Mesendoderm (in vitro differentiated cells): ENCODE measurements at regions not wholly inside any gene's neighbourhood (a gene's known extent, or its start where the extent isn't known, plus 50 kb on each side); places are given as distances from the start of the nearest gene placed in this dataset.

ENCODE experiments used
- DNase-seq: peaks from one replicate; pipeline ENCODE4 v3.0.0; 2013
- H2AK5ac ChIP-seq: 2 replicates; pipeline ENCODE4 v1.6.1; 2013; ENCODE audit warnings: low read length, inconsistent platforms
- H2BK120ac ChIP-seq: 2 replicates; pipeline ENCODE4 v1.6.1; 2013; ENCODE audit warnings: low read depth, mild to moderate bottlenecking, low read length, moderate library complexity, mixed read lengths
- H2BK15ac ChIP-seq: replicated peaks from 2 replicates; pipeline ENCODE4 v1.6.1; 2013; ENCODE audit warnings: low read depth, mild to moderate bottlenecking, moderate library complexity
- H2BK5ac ChIP-seq: 2 replicates; pipeline ENCODE4 v1.6.1; 2013; ENCODE audit warnings: low read length, inconsistent platforms
- H3K18ac ChIP-seq: 2 replicates; pipeline ENCODE4 v1.6.1; 2013; ENCODE audit warnings: mild to moderate bottlenecking, low read length, mixed read lengths
- H3K23ac ChIP-seq: one replicate; pipeline ENCODE4 v1.6.1; 2013; ENCODE audit warnings: low read length
- H3K27ac ChIP-seq: 2 replicates; pipeline ENCODE4 v1.5.1; 2013; ENCODE audit warnings: low read depth, mild to moderate bottlenecking, inconsistent platforms, low read length, moderate library complexity
- H3K27me3 ChIP-seq: 2 replicates; pipeline ENCODE4 v1.6.1; 2013; ENCODE audit warnings: low read length, control low read depth, mild to moderate bottlenecking, inconsistent platforms; ENCODE audit not compliant: insufficient read depth, poor library complexity
- H3K36me3 ChIP-seq: 2 replicates; pipeline ENCODE4 v1.6.1; 2013; ENCODE audit warnings: low read length, inconsistent platforms; ENCODE audit not compliant: control insufficient read depth, insufficient read depth
- H3K4ac ChIP-seq: one replicate; pipeline ENCODE4 v1.6.1; 2013; ENCODE audit warnings: low read depth, mild to moderate bottlenecking, low read length, moderate library complexity
- H3K4me1 ChIP-seq: 2 replicates; pipeline ENCODE4 v1.6.1; 2013; ENCODE audit warnings: low read depth, low read length, inconsistent platforms; ENCODE audit not compliant: control insufficient read depth
- H3K4me2 ChIP-seq: 2 replicates; pipeline ENCODE4 v1.6.1; 2013; ENCODE audit warnings: low read length
- H3K4me3 ChIP-seq: 2 replicates; pipeline ENCODE4 v1.5.1; 2013; ENCODE audit warnings: mild to moderate bottlenecking, low read length
- H3K56ac ChIP-seq: one replicate; pipeline ENCODE4 v1.6.1; 2013; ENCODE audit warnings: low read length
- H3K79me1 ChIP-seq: 2 replicates; pipeline ENCODE4 v1.6.1; 2013; ENCODE audit warnings: low read length, inconsistent platforms
- H3K79me2 ChIP-seq: 2 replicates; pipeline ENCODE4 v1.6.1; 2013; ENCODE audit warnings: mild to moderate bottlenecking, low read length; ENCODE audit not compliant: control insufficient read depth, insufficient read depth
- H3K9ac ChIP-seq: 2 replicates; pipeline ENCODE4 v1.6.1; 2013; ENCODE audit warnings: low read length, inconsistent platforms
- H4K5ac ChIP-seq: one replicate; pipeline ENCODE4 v1.6.1; 2013; ENCODE audit warnings: low read length
- H4K8ac ChIP-seq: one replicate; pipeline ENCODE4 v1.6.1; 2013; ENCODE audit warnings: low read depth, mild to moderate bottlenecking, control low read depth, low read length, moderate library complexity
- WGBS: extraction: QIAGEN DNeasy Blood & Tissue Kit; methylation state at CpG from one replicate; pipeline ENCODE4 v1.1.7; 2013; ENCODE audit warnings: low lambda C conversion rate, missing lambda C conversion rate; ENCODE audit not compliant: insufficient coverage; ENCODE audit errors: extremely low coverage; 5-methylcytosine and 5-hydroxymethylcytosine counted together

DNA sequence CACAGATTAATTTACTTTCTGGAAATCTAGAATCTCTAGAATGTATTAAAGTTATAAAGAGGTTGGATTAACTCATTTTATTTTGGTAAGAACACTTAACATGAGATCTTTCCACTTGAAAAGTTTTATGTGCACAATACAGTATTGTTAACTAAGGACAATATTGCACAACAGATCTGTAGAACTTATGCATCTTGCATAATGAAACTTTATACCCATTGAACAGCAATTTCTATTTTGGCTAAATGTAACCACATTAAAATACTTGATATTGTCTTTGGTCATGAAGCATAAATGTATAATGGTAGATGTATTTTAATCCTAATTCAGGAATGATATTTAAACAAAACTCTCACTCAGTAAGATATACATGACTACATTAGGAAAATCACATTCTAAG lies 203.8 kb downstream of the SNX19 start:
- Histone ChIP-seq H3K79me2 (no peaks in the 10 kb centered on the region), H2BK120ac (no peak overlapping the region), H3K27ac (no peak overlapping the region), H2BK5ac (no peak overlapping the region), H2AK5ac (no peak overlapping the region), H3K9ac (no peak overlapping the region), H2BK15ac (no peak overlapping the region), H3K36me3 (no peaks in the 10 kb centered on the region), H3K56ac (no peak overlapping the region), H3K18ac (no peak overlapping the region), H4K8ac (no peak overlapping the region), H4K5ac (no peak overlapping the region), H3K79me1 (no peaks in the 10 kb centered on the region), H3K4me1 (peaks cover 2% of the 10 kb centered on the region), H3K4ac (no peak overlapping the region), H3K27me3 (no peaks in the 10 kb centered on the region), H3K23ac (no peak overlapping the region), H3K4me2 (no peak overlapping the region), H3K4me3 (no peak overlapping the region)
- DNase-seq, result no peak

GRCh38 chr11:130715085-130715876 lies 201.0 kb downstream of the SNX19 start:
- Histone ChIP-seq H4K5ac (no peak overlapping the region), H3K18ac (no peak overlapping the region), H3K79me2 (no peaks in the 10 kb centered on the region), H3K9ac (no peak overlapping the region), H3K23ac (no peak overlapping the region), H3K79me1 (no peaks in the 10 kb centered on the region), H2AK5ac (no peak overlapping the region), H3K4ac (no peak overlapping the region), H2BK120ac (no peak overlapping the region), H3K27ac (no peak overlapping the region), H4K8ac (no peak overlapping the region), H2BK5ac (no peak overlapping the region), H3K27me3 (no peaks in the 10 kb centered on the region), H3K56ac (no peak overlapping the region), H3K4me1 (peaks cover 2% of the 10 kb centered on the region), H3K36me3 (no peaks in the 10 kb centered on the region), H3K4me3 (no peak overlapping the region), H3K4me2 (no peak overlapping the region), H2BK15ac (no peak overlapping the region)
- WGBS, result no CpG with 5 or more reads among the region's 4 CpGs
- no peak for DNase-seq

GRCh38 chr11:130715877-130716220 lies 200.4 kb downstream of the SNX19 start:
- Histone ChIP-seq H3K79me1 (no peaks in the 10 kb centered on the region), H3K4me1 (peaks cover 2% of the 10 kb centered on the region), H2BK120ac (no peak overlapping the region), H3K23ac (no peak overlapping the region), H3K36me3 (no peaks in the 10 kb centered on the region), H3K79me2 (no peaks in the 10 kb centered on the region), H3K4me2 (no peak overlapping the region), H4K8ac (no peak overlapping the region), H2AK5ac (no peak overlapping the region), H3K4me3 (no peak overlapping the region), H3K27me3 (no peaks in the 10 kb centered on the region), H3K4ac (no peak overlapping the region), H2BK15ac (no peak overlapping the region), H3K9ac (no peak overlapping the region), H3K18ac (no peak overlapping the region), H4K5ac (no peak overlapping the region), H3K27ac (no peak overlapping the region), H3K56ac (no peak overlapping the region), H2BK5ac (no peak overlapping the region)
- no peak for DNase-seq
- WGBS, result no CpG with 5 or more reads among the region's 1 CpG

- no peak overlapping the region for H2AK5ac ChIP-seq
- no peak overlapping the region for H2BK5ac ChIP-seq
- DNase-seq, result no peak
- H4K8ac ChIP-seq, result no peak overlapping the region
- H3K27me3 ChIP-seq, result no peaks in the 10 kb centered on the region
- no peak overlapping the region for H2BK120ac ChIP-seq
- no peak overlapping the region for H3K18ac ChIP-seq
- H3K56ac ChIP-seq, result no peak overlapping the region
- no peaks in the 10 kb centered on the region for H3K79me2 ChIP-seq
- no peak overlapping the region for H2BK15ac ChIP-seq
- H3K23ac ChIP-seq, result no peak overlapping the region
- no peak overlapping the region for H3K4me3 ChIP-seq
- no peaks in the 10 kb centered on the region for H3K36me3 ChIP-seq
- no peak overlapping the region for H3K27ac ChIP-seq
- no peak overlapping the region for H4K5ac ChIP-seq
- H3K4me1 ChIP-seq, result no peaks in the 10 kb centered on the region
- H3K9ac ChIP-seq, result no peak overlapping the region
- no peaks in the 10 kb centered on the region for H3K79me1 ChIP-seq
- no CpG with 5 or more reads among the region's 6 CpGs for WGBS
- no peak overlapping the region for H3K4ac ChIP-seq
- no peak overlapping the region for H3K4me2 ChIP-seq
Observed at GRCh38 chr11:130718120-130718519, 198.2 kb downstream of the SNX19 start.

DNA sequence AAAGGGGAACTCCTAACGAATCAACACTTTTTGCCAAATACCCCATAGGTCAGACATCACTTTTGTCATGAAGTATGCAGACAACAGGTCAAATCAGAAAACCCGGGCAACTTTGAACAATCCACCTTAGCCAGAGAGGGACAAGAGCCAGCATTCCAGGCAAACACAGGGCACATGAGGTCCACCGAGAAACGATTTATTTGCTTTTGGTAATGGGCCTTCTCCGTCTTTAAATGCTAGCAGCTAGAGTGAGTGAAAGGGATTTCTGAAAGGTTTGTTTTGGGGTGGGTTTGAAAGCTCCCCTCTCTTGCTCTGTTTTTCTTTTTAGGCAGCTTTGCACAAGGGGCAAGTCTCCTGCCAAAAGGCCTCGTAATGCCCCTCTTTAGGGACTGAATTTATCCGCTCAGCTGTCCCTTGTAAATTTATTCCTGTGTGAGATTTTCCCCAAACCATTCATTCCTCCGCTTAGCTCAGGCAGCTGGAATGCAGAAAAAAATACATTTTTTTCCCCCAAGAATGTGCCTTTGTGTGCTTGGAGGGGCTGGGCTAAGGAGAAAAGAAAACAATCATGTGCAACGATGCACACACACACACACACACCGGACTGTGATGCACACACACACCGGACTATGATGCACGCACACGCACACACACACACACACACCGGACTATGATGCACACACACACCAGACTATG lies 196.9 kb downstream of the SNX19 start:
- H3K79me1 ChIP-seq, result no peaks in the 10 kb centered on the region
- DNase-seq, result no peak
- H3K4me1 ChIP-seq, result no peaks in the 10 kb centered on the region
- H4K8ac ChIP-seq, result no peak overlapping the region
- H3K4me3 ChIP-seq, result no peak overlapping the region
- H3K4ac ChIP-seq, result no peak overlapping the region
- H3K56ac ChIP-seq, result no peak overlapping the region
- no peak overlapping the region for H3K23ac ChIP-seq
- H3K79me2 ChIP-seq, result no peaks in the 10 kb centered on the region
- no peaks in the 10 kb centered on the region for H3K27me3 ChIP-seq
- no peak overlapping the region for H2AK5ac ChIP-seq
- H3K27ac ChIP-seq, result no peak overlapping the region
- H3K18ac ChIP-seq, result no peak overlapping the region
- WGBS, result no CpG with 5 or more reads among the region's 14 CpGs
- no peak overlapping the region for H2BK15ac ChIP-seq
- no peaks in the 10 kb centered on the region for H3K36me3 ChIP-seq
- H2BK120ac ChIP-seq, result no peak overlapping the region
- no peak overlapping the region for H3K4me2 ChIP-seq
- no peak overlapping the region for H4K5ac ChIP-seq
- H3K9ac ChIP-seq, result no peak overlapping the region
- no peak overlapping the region for H2BK5ac ChIP-seq
